WTC11 (cell line): ENCODE measurements at regions not wholly inside any gene's neighbourhood (a gene's known extent, or its start where the extent isn't known, plus 50 kb on each side); places are given as distances from the start of the nearest gene placed in this dataset.
A peak's percentile ranks its signal among the peaks of the same experiment; 100 is the strongest.

Experiments used
- ATAC-seq: fragments of 200-7000 bp; cut with Tn5 transposase; 2 replicates; pipeline ENCODE4 v1.10.0; 2021; ENCODE audit warnings: mild to moderate bottlenecking, moderate library complexity
- CTCF ChIA-PET: fragments of 300-600 bp; sonication (Branson Sonifier 250); formaldehyde crosslinking; loops from one replicate; lab custom pipeline; 2021; ENCODE audit warnings: antibody characterized with exemption; lab: Charles Lee
- POLR2A ChIA-PET: fragments of 350-600 bp; sonication (Branson Sonifier 250); formaldehyde crosslinking; loops from one replicate; lab custom pipeline; 2021; ENCODE audit warnings: antibody characterized with exemption; lab: Charles Lee
- DNase-seq: peaks from one replicate; pipeline ENCODE4 v3.0.0; 2021; ENCODE audit warnings: low spot score
- H3K27ac Mint-ChIP-seq: 2 replicates; pipeline ENCODE4 v1.8.0; 2021; ENCODE audit warnings: mixed read lengths
- H3K27me3 Mint-ChIP-seq: 2 replicates; pipeline ENCODE4 v1.8.0; 2021; ENCODE audit warnings: low read depth, mild to moderate bottlenecking, moderate library complexity, mixed read lengths
- H3K36me3 Mint-ChIP-seq: 2 replicates; pipeline ENCODE4 v1.8.0; 2021; ENCODE audit warnings: mixed read lengths
- H3K4me1 Mint-ChIP-seq: 2 replicates; pipeline ENCODE4 v1.8.0; 2022; ENCODE audit warnings: mixed read lengths
- H3K4me3 Mint-ChIP-seq: 2 replicates; pipeline ENCODE4 v1.8.0; 2021; ENCODE audit warnings: mild to moderate bottlenecking, moderate library complexity, mixed read lengths
- H3K9me3 Mint-ChIP-seq: 2 replicates; pipeline ENCODE4 v1.8.0; 2021; ENCODE audit warnings: mixed read lengths
- ARID4B ChIP-seq: sonication (generic); formaldehyde crosslinking; IDR thresholded peaks from 2 replicates; pipeline ENCODE4 v1.8.0; 2023; ENCODE audit warnings: missing genetic modification reagents, mild to moderate bottlenecking, borderline replicate concordance
- ATF2 ChIP-seq: sonication (generic); formaldehyde crosslinking; IDR thresholded peaks from 2 replicates; pipeline ENCODE4 v1.8.1; 2022; ENCODE audit warnings: low read depth, missing genetic modification reagents, borderline replicate concordance
- E2F1 ChIP-seq: sonication (generic); formaldehyde crosslinking; IDR thresholded peaks from 2 replicates; pipeline ENCODE4 v1.8.0; 2022; ENCODE audit warnings: mild to moderate bottlenecking, missing genetic modification reagents
- E2F4 ChIP-seq: sonication (generic); formaldehyde crosslinking; IDR thresholded peaks from 2 replicates; pipeline ENCODE4 v1.8.1; 2022; ENCODE audit warnings: low read depth, mild to moderate bottlenecking, moderate library complexity, missing genetic modification reagents, borderline replicate concordance
- ETV6 ChIP-seq: sonication (generic); formaldehyde crosslinking; IDR thresholded peaks from 2 replicates; pipeline ENCODE4 v1.8.1; 2022; ENCODE audit warnings: mild to moderate bottlenecking, missing genetic modification reagents
- FOXK1 ChIP-seq: sonication (generic); formaldehyde crosslinking; IDR thresholded peaks from 2 replicates; pipeline ENCODE4 v1.8.0; 2022; ENCODE audit warnings: mild to moderate bottlenecking, moderate library complexity, missing genetic modification reagents
- FOXP1 ChIP-seq: sonication (generic); formaldehyde crosslinking; IDR thresholded peaks from 2 replicates; pipeline ENCODE4 v1.8.0; 2022; ENCODE audit warnings: missing genetic modification reagents, mild to moderate bottlenecking, moderate library complexity, borderline replicate concordance
- GTF2I ChIP-seq: fragments of 250-450 bp; sonication (Bioruptor Pico); conservative IDR thresholded peaks from 2 replicates; pipeline ENCODE4 v1.4.0; 2021; ENCODE audit warnings: mild to moderate bottlenecking
- MYBL2 ChIP-seq: sonication (generic); formaldehyde crosslinking; IDR thresholded peaks from 2 replicates; pipeline ENCODE4 v1.8.1; 2023; ENCODE audit warnings: mild to moderate bottlenecking, moderate library complexity, missing genetic modification reagents
- NFATC4 ChIP-seq: fragments of 250-450 bp; sonication (Bioruptor Pico); IDR thresholded peaks from 2 replicates; pipeline ENCODE4 v1.9.0; 2021; ENCODE audit warnings: mild to moderate bottlenecking
- RELA ChIP-seq: sonication (generic); formaldehyde crosslinking; IDR thresholded peaks from 2 replicates; pipeline ENCODE4 v1.8.1; 2022; ENCODE audit warnings: missing genetic modification reagents, mild to moderate bottlenecking, borderline replicate concordance
- RORB ChIP-seq: fragments of 250-450 bp; sonication (Bioruptor Pico); IDR thresholded peaks from 2 replicates; pipeline ENCODE4 v1.9.0; 2021; ENCODE audit warnings: mild to moderate bottlenecking
- SP1 ChIP-seq: sonication (generic); formaldehyde crosslinking; conservative IDR thresholded peaks from 2 replicates; pipeline ENCODE4 v1.8.1; 2022; ENCODE audit warnings: missing genetic modification reagents
- TEAD4 ChIP-seq: sonication (generic); formaldehyde crosslinking; IDR thresholded peaks from 2 replicates; pipeline ENCODE4 v1.8.0; 2022; ENCODE audit warnings: mild to moderate bottlenecking, missing genetic modification reagents
- USF2 ChIP-seq: sonication (generic); formaldehyde crosslinking; IDR thresholded peaks from 2 replicates; pipeline ENCODE4 v1.8.1; 2023; ENCODE audit warnings: mild to moderate bottlenecking, missing genetic modification reagents, moderate library complexity
- ZBTB43 ChIP-seq: sonication (generic); formaldehyde crosslinking; IDR thresholded peaks from 2 replicates; pipeline ENCODE4 v1.8.1; 2023; ENCODE audit warnings: mild to moderate bottlenecking, missing genetic modification reagents
- ZNF219 ChIP-seq: sonication (generic); formaldehyde crosslinking; IDR thresholded peaks from 2 replicates; pipeline ENCODE4 v1.8.0; 2023; ENCODE audit warnings: missing genetic modification reagents, mild to moderate bottlenecking, borderline replicate concordance
- ZNF396 ChIP-seq: fragments of 250-450 bp; sonication (Bioruptor Pico); IDR thresholded peaks from 2 replicates; pipeline ENCODE4 v1.8.0; 2021; ENCODE audit warnings: mild to moderate bottlenecking, moderate library complexity, borderline replicate concordance
- ZNF416 ChIP-seq: fragments of 250-450 bp; sonication (Bioruptor Pico); IDR thresholded peaks from 2 replicates; pipeline ENCODE4 v1.9.0; 2021; ENCODE audit warnings: mild to moderate bottlenecking, inconsistent platforms
- ZNF423 ChIP-seq: fragments of 250-450 bp; sonication (Bioruptor Pico); IDR thresholded peaks from 2 replicates; pipeline ENCODE4 v2.1.2; 2022; ENCODE audit warnings: mild to moderate bottlenecking, moderate library complexity

- Mint-ChIP-seq H3K27ac (no peak overlapping the region; the same call in 1 of the 2 replicates), H3K36me3 (peaks cover 12% of the 10 kb centered on the region), H3K9me3 (peaks cover 27% of the 10 kb centered on the region), H3K27me3 (peaks cover 3% of the 10 kb centered on the region), H3K4me3 (no peak overlapping the region), H3K4me1 (peaks cover 8% of the 10 kb centered on the region; the same call in 1 of the 2 replicates)
- ChIA-PET POLR2A (no interaction called here), CTCF (interaction anchor here (0.5 to 1.1 kb wide), 2 partner anchors 242 to 331 kb away, joined by 3 to 4 read pairs; no protein-coding TSS in a partner anchor)
- DNase-seq (no peak), ATAC-seq (no peak)
- TF ChIP-seq GTF2I (CRISPR knock-in tag) (peak; percentile 82), E2F1 (no peak)
Observed at GRCh38 chr1:30034627-30035521, 688.5 kb downstream of the MATN1 start.

GRCh38 chr1:30034105-30034626 is 689.2 kb downstream of the MATN1 start:
- Mint-ChIP-seq H3K27me3 (peaks cover 3% of the 10 kb centered on the region), H3K27ac (no peak overlapping the region), H3K36me3 (peaks cover 9% of the 10 kb centered on the region), H3K4me1 (peaks cover 5% of the 10 kb centered on the region; the same call in 1 of the 2 replicates), H3K9me3 (peaks cover 22% of the 10 kb centered on the region), H3K4me3 (no peak overlapping the region)
- ATAC-seq (no peak), DNase-seq (no peak)
- CTCF ChIA-PET, result interaction anchor here (1.1 kb wide), 1 partner anchor 331 kb away, joined by 3 read pairs; no protein-coding TSS in a partner anchor
- no peak for TF ChIP-seq TEAD4 (CRISPR knock-in tag)
- no peak for TF ChIP-seq FOXK1 (CRISPR knock-in tag)
- no peak for TF ChIP-seq E2F1
- TF ChIP-seq ZNF219 (CRISPR knock-in tag), result no peak
- no peak for TF ChIP-seq ARID4B (CRISPR knock-in tag)
- TF ChIP-seq MYBL2 (CRISPR knock-in tag), result no peak
- TF ChIP-seq ZNF416 (CRISPR knock-in tag), result no peak
- no peak for TF ChIP-seq NFATC4 (CRISPR knock-in tag)
- no peak for TF ChIP-seq ETV6 (CRISPR knock-in tag)
- TF ChIP-seq RELA (CRISPR knock-in tag), result no peak
- TF ChIP-seq SP1 (CRISPR knock-in tag), result no peak
- no peak for TF ChIP-seq ZNF396 (CRISPR knock-in tag)
- TF ChIP-seq ZBTB43 (CRISPR knock-in tag), result no peak
- no peak for TF ChIP-seq E2F4 (CRISPR knock-in tag)
- no peak for TF ChIP-seq RORB (CRISPR knock-in tag)
- TF ChIP-seq ZNF423, result no peak
- TF ChIP-seq USF2 (CRISPR knock-in tag), result no peak
- TF ChIP-seq ATF2, result no peak
- no peak for TF ChIP-seq FOXP1 (CRISPR knock-in tag)
- POLR2A ChIA-PET, result no interaction called here
